Neural crest cell (in vitro differentiated cells): ENCODE measurements at regions not wholly inside any gene's neighbourhood (a gene's known extent, or its start where the extent isn't known, plus 50 kb on each side); places are given as distances from the start of the nearest gene placed in this dataset.

ENCODE experiments used
- DNase-seq: peaks from one replicate; pipeline ENCODE4 v3.0.0; 2021; ENCODE audit warnings: low read depth, mixed read lengths, low spot score
- H3K27ac Mint-ChIP-seq: one replicate; pipeline ENCODE4 v1.8.0; 2021; ENCODE audit warnings: mild to moderate bottlenecking, mixed read lengths; ENCODE audit not compliant: unreplicated experiment
- H3K27me3 Mint-ChIP-seq: 2 replicates; pipeline ENCODE4 v1.8.0; 2021; ENCODE audit warnings: low read depth, mild to moderate bottlenecking, mixed read lengths
- H3K36me3 Mint-ChIP-seq: 2 replicates; pipeline ENCODE4 v1.8.0; 2021; ENCODE audit warnings: low read depth, mild to moderate bottlenecking, mixed read lengths
- H3K4me1 Mint-ChIP-seq: 2 replicates; pipeline ENCODE4 v1.8.0; 2021; ENCODE audit warnings: mixed read lengths
- H3K4me3 Mint-ChIP-seq: one replicate; pipeline ENCODE4 v1.8.0; 2021; ENCODE audit warnings: mild to moderate bottlenecking, mixed read lengths
- H3K9me3 Mint-ChIP-seq: 2 replicates; pipeline ENCODE4 v1.8.0; 2021; ENCODE audit warnings: mixed read lengths
- TF ChIP-seq, protein P1 (sequence below): fragments of 200-600 bp; sonication (generic); conservative IDR thresholded peaks from 2 replicates; pipeline ENCODE4 v1.5.0; 2021; ENCODE audit warnings: antibody characterized with exemption, mild to moderate bottlenecking

GRCh38 chr6:106800379-106800778 is 171.0 kb downstream of the QRSL1 start:
- Mint-ChIP-seq H3K9me3 (no peaks in the 10 kb centered on the region), H3K4me1 (peaks cover 32% of the 10 kb centered on the region), H3K36me3 (no peaks in the 10 kb centered on the region), H3K4me3 (no peak overlapping the region), H3K27me3 (no peaks in the 10 kb centered on the region), H3K27ac (no peak overlapping the region)
- TF ChIP-seq, protein P1, sequence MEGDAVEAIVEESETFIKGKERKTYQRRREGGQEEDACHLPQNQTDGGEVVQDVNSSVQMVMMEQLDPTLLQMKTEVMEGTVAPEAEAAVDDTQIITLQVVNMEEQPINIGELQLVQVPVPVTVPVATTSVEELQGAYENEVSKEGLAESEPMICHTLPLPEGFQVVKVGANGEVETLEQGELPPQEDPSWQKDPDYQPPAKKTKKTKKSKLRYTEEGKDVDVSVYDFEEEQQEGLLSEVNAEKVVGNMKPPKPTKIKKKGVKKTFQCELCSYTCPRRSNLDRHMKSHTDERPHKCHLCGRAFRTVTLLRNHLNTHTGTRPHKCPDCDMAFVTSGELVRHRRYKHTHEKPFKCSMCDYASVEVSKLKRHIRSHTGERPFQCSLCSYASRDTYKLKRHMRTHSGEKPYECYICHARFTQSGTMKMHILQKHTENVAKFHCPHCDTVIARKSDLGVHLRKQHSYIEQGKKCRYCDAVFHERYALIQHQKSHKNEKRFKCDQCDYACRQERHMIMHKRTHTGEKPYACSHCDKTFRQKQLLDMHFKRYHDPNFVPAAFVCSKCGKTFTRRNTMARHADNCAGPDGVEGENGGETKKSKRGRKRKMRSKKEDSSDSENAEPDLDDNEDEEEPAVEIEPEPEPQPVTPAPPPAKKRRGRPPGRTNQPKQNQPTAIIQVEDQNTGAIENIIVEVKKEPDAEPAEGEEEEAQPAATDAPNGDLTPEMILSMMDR = no peak
- DNase-seq = no peak

DNA sequence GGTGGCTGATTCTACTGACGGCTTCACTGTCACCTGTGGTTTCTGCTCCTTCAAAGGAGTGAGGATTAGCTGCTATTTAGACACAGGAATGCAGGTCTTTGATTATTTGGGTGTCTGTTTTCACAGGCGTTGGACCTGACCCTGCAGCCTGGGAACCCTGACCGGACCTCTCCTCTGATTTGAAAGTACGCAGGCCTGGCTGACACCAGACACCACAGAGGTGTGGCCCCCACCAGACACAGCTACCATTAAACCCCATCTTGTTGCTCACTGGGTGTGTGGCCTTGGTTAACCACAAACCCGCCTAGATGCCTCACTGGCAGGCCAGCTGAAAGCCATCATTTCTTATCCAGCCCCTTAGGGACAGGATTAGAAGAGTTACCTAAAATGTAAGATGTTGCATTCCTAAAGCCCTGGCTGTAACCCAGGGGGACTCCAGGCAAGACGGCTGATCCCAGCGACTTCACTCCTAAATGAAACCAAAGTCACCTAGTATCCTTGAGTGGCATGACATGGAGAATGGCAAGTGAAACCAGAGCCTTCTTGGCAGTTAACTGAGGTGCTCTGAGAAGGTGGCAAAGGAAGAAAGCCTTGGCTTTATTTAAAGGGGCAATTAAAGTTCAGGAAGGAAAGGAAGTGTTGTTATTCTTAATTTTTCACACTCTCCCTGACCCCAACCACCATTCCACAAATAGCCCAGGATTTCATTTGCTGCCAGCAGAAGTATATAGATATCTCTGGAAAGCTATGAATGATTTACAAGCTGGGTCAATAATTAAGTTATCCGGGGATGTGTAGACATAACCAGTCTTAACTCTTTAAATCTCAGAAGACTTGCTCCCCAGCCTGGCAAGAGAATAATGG is 169.9 kb downstream of the QRSL1 start:
- Mint-ChIP-seq H3K36me3 (no peaks in the 10 kb centered on the region), H3K27me3 (no peaks in the 10 kb centered on the region), H3K4me3 (no peak overlapping the region), H3K4me1 (peaks cover 23% of the 10 kb centered on the region), H3K27ac (peak overlapping the region; percentile 19), H3K9me3 (no peaks in the 10 kb centered on the region)
- TF ChIP-seq, protein P1 = no peak
- no peak for DNase-seq

- Mint-ChIP-seq H3K36me3 (no peaks in the 10 kb centered on the region), H3K4me3 (no peak overlapping the region), H3K27ac (no peak overlapping the region), H3K27me3 (no peaks in the 10 kb centered on the region), H3K9me3 (no peaks in the 10 kb centered on the region), H3K4me1 (peaks cover 14% of the 10 kb centered on the region)
- no peak for DNase-seq
- TF ChIP-seq, protein P1 = no peak
Observed at GRCh38 chr6:106797186-106797585, 167.8 kb downstream of the QRSL1 start.

GRCh38 chr6:106796781-106797180 is 167.4 kb downstream of the QRSL1 start:
- Mint-ChIP-seq H3K4me3 (no peak overlapping the region), H3K9me3 (no peaks in the 10 kb centered on the region), H3K36me3 (no peaks in the 10 kb centered on the region), H3K27ac (no peak overlapping the region), H3K27me3 (no peaks in the 10 kb centered on the region), H3K4me1 (peaks cover 10% of the 10 kb centered on the region)
- TF ChIP-seq, protein P1 = no peak
- DNase-seq = no peak

- H3K27me3 Mint-ChIP-seq = no peaks in the 10 kb centered on the region
- H3K9me3 Mint-ChIP-seq = no peaks in the 10 kb centered on the region
- H3K4me3 Mint-ChIP-seq = no peak overlapping the region
- no peaks in the 10 kb centered on the region for H3K36me3 Mint-ChIP-seq
- H3K27ac Mint-ChIP-seq = no peak overlapping the region
- TF ChIP-seq, protein P1 = no peak
- H3K4me1 Mint-ChIP-seq = no peaks in the 10 kb centered on the region
- DNase-seq = no peak
Observed at GRCh38 chr6:106794129-106794528, 164.8 kb downstream of the QRSL1 start.
